IMR-90 (cell line): ENCODE measurements at regions not wholly inside any gene's neighbourhood (a gene's known extent, or its start where the extent isn't known, plus 50 kb on each side); places are given as distances from the start of the nearest gene placed in this dataset.

Source experiments
- ATAC-seq: fragments of 200-7000 bp; cut with Tn5 transposase; 2 replicates; pipeline ENCODE4 v1.9.1; 2020; ENCODE audit warnings: low read depth, mild to moderate bottlenecking, moderate library complexity
- BruUV-seq: library from RNA; stranded (reverse); fragments of 400-500 nt; replicated peaks from 2 replicates; lab custom pipeline; 2021; lab: Mats Ljungman, UMichigan
- CTCF ChIA-PET: fragments of 300-600 bp; formaldehyde crosslinking; extraction: SDS; loops from one replicate; lab custom pipeline; 2021; ENCODE audit warnings: antibody characterized with exemption; lab: Yijun Ruan, JAX
- POLR2A ChIA-PET: fragments of 300-600 bp; sonication (Branson Sonifier 250); formaldehyde crosslinking; loops from one replicate; lab custom pipeline; 2022; ENCODE audit warnings: antibody characterized with exemption; ENCODE audit not compliant: unreplicated experiment; lab: Charles Lee
- DNase-seq: peaks from one replicate; pipeline ENCODE4 v3.0.0; 2013
- H2AFZ ChIP-seq: replicated peaks from 2 replicates; pipeline ENCODE3; 2013; ENCODE audit warnings: low read length, mild to moderate bottlenecking; ENCODE audit not compliant: poor library complexity
- H2AK5ac ChIP-seq: 2 replicates; pipeline ENCODE4 v1.6.1; 2013; ENCODE audit warnings: low read depth, low read length, inconsistent platforms
- H2AK9ac ChIP-seq: replicated peaks from 2 replicates; pipeline ENCODE3; 2013; ENCODE audit warnings: mild to moderate bottlenecking, low read depth, low read length, moderate library complexity; ENCODE audit not compliant: poor library complexity
- H2BK120ac ChIP-seq: 2 replicates; pipeline ENCODE4 v1.6.1; 2013; ENCODE audit warnings: low read depth, low read length, inconsistent platforms
- H2BK15ac ChIP-seq: 3 replicates; pipeline ENCODE4 v1.6.1; 2013; ENCODE audit warnings: low read depth, low read length, inconsistent platforms
- H2BK20ac ChIP-seq: 2 replicates; pipeline ENCODE4 v1.6.1; 2013; ENCODE audit warnings: low read depth, mild to moderate bottlenecking, inconsistent platforms, low read length, moderate library complexity
- H2BK5ac ChIP-seq: 2 replicates; pipeline ENCODE4 v1.6.1; 2013; ENCODE audit warnings: mild to moderate bottlenecking, low read depth, low read length, inconsistent platforms; ENCODE audit not compliant: poor library complexity, severe bottlenecking
- H3K14ac ChIP-seq: replicated peaks from 2 replicates; pipeline ENCODE4 v1.6.1; 2013; ENCODE audit warnings: low read depth, low read length, inconsistent platforms
- H3K18ac ChIP-seq: 2 replicates; pipeline ENCODE4 v1.6.1; 2013; ENCODE audit warnings: low read depth, low read length, control low read depth
- H3K23ac ChIP-seq: 2 replicates; pipeline ENCODE4 v1.6.1; 2013; ENCODE audit warnings: low read depth, low read length, inconsistent platforms
- H3K27ac ChIP-seq: 2 replicates; pipeline ENCODE4 v1.5.1; 2013; ENCODE audit warnings: mild to moderate bottlenecking, control low read depth, low read length; ENCODE audit not compliant: insufficient read depth
- H3K27me3 ChIP-seq: 2 replicates; pipeline ENCODE4 v1.6.1; 2013; ENCODE audit warnings: low read length; ENCODE audit not compliant: control insufficient read depth, insufficient read depth
- H3K36me3 ChIP-seq: 2 replicates; pipeline ENCODE4 v1.6.1; 2013; ENCODE audit warnings: low read length, mixed read lengths; ENCODE audit not compliant: control insufficient read depth, insufficient read depth
- H3K4ac ChIP-seq: 2 replicates; pipeline ENCODE4 v1.6.1; 2013; ENCODE audit warnings: low read depth, low read length, inconsistent platforms
- H3K4me1 ChIP-seq: 2 replicates; pipeline ENCODE4 v1.6.1; 2013; ENCODE audit warnings: low read length, mixed read lengths; ENCODE audit not compliant: control insufficient read depth, insufficient read depth
- H3K4me2 ChIP-seq: 2 replicates; pipeline ENCODE4 v1.6.1; 2013; ENCODE audit warnings: low read depth, mild to moderate bottlenecking, control low read depth, low read length, moderate library complexity
- H3K4me3 ChIP-seq: 2 replicates; pipeline ENCODE4 v1.5.1; 2013; ENCODE audit warnings: low read depth, mild to moderate bottlenecking, control low read depth, low read length, moderate library complexity; ENCODE audit not compliant: insufficient read depth
- H3K56ac ChIP-seq: 2 replicates; pipeline ENCODE4 v1.6.1; 2013; ENCODE audit warnings: low read length, inconsistent platforms; ENCODE audit not compliant: insufficient read depth; ENCODE audit errors: extremely low read depth
- H3K79me1 ChIP-seq, 2 experiments: 2 replicates each; pipeline ENCODE4 v1.6.1; 2013; ENCODE audit warnings: low read length in 2 of 2, inconsistent platforms in 1 of 2, low read depth in 1 of 2
- H3K9ac ChIP-seq: 2 replicates; pipeline ENCODE4 v1.6.1; 2013; ENCODE audit warnings: low read depth, low read length, control low read depth
- H3K9me1 ChIP-seq: 2 replicates; pipeline ENCODE4 v1.6.1; 2013; ENCODE audit warnings: low read length, inconsistent platforms; ENCODE audit not compliant: insufficient read depth
- H3K9me3 ChIP-seq: 2 replicates; pipeline ENCODE4 v1.6.1; 2013; ENCODE audit warnings: low read length; ENCODE audit not compliant: control insufficient read depth, insufficient read depth
- H4K20me1 ChIP-seq: 2 replicates; pipeline ENCODE4 v1.6.1; 2013; ENCODE audit warnings: low read length, inconsistent platforms; ENCODE audit not compliant: insufficient read depth
- H4K5ac ChIP-seq: 2 replicates; pipeline ENCODE4 v1.6.1; 2013; ENCODE audit warnings: mild to moderate bottlenecking, low read depth, low read length, control low read depth
- H4K8ac ChIP-seq, 2 experiments: 2 replicates each; pipeline ENCODE4 v1.6.1; 2013; ENCODE audit warnings: low read depth in 2 of 2, low read length in 2 of 2, control low read depth in 1 of 2, inconsistent platforms in 1 of 2
- H4K91ac ChIP-seq: 2 replicates; pipeline ENCODE4 v1.6.1; 2013; ENCODE audit warnings: low read depth, low read length, inconsistent platforms; ENCODE audit not compliant: insufficient read depth
- CEBPB ChIP-seq: IDR thresholded peaks from 2 replicates; pipeline ENCODE4 v1.6.1; 2012; ENCODE audit warnings: low read depth, low read length, improper control_type of control experiment
- MXI1 ChIP-seq: IDR thresholded peaks from 2 replicates; pipeline ENCODE4 v1.6.1; 2012; ENCODE audit warnings: low read depth, mild to moderate bottlenecking, low read length, moderate library complexity, borderline replicate concordance
- WGBS, 2 experiments: methylation state at CpG; one replicate each; pipeline versions ENCODE4 v1.1.5 to v1.1.7; 2013; ENCODE audit warnings: missing lambda C conversion rate in 2 of 2; ENCODE audit not compliant: insufficient read length in 1 of 2; ENCODE audit errors: extremely low coverage in 2 of 2; 5-methylcytosine and 5-hydroxymethylcytosine counted together
- dilution Hi-C: fragments of 300-500 bp; cut with HindIII; formaldehyde crosslinking; loops from one replicate; pipeline ENCODE4 v1.14.3; 2018; ENCODE audit warnings: low sequenced_read_pairs; ENCODE audit not compliant: unreplicated experiment
- in situ Hi-C: fragments of 300-500 bp; cut with MboI; formaldehyde crosslinking; loops from 3 replicates; pipeline ENCODE4 v1.14.3; 2019; ENCODE audit warnings: low sequenced_read_pairs, inconsistent platforms, mixed read lengths
- intact Hi-C: fragments of 100-400 bp; cut with micrococcal nuclease; formaldehyde crosslinking; loops from 2 replicates; pipeline ENCODE4 v1.10.0; 2022

GRCh38 chr16:48076455-48077012, 79.3 kb downstream of the ABCC12 start:
- POLR2A ChIA-PET = no interaction called here
- Histone ChIP-seq H3K9me3 (no peaks in the 10 kb centered on the region), H3K18ac (peak overlapping the region; percentile 83; the same call in 1 of the 2 replicates), H3K23ac (no peak overlapping the region), H2BK20ac (peak overlapping the region; percentile 57; the same call in 1 of the 2 replicates), H2BK5ac (peak overlapping the region; percentile 67), H3K36me3 (no peaks in the 10 kb centered on the region), H3K4me2 (no peak overlapping the region), H3K4me1 (peaks cover 12% of the 10 kb centered on the region), H2AK9ac (no peak overlapping the region), H3K4me3 (no peak overlapping the region), H3K27me3 (no peaks in the 10 kb centered on the region), H3K79me1 (no peaks in the 10 kb centered on the region), H4K91ac (no peak overlapping the region), H2AK5ac (no peak overlapping the region), H4K5ac (no peak overlapping the region; the same call in 1 of the 2 replicates), H3K4ac (peak overlapping the region; percentile 81), H3K56ac (no peak overlapping the region), H3K9ac (no peak overlapping the region), H4K8ac (peak overlapping the region; percentile 3 to 53; a peak in 3 of 4 replicates), H4K20me1 (no peaks in the 10 kb centered on the region), H3K27ac (peak overlapping the region; percentile 71), H3K14ac (no peak overlapping the region), H2BK120ac (peak overlapping the region; percentile 79; the same call in 1 of the 2 replicates), H3K9me1 (peaks cover 3% of the 10 kb centered on the region; the same call in 1 of the 2 replicates), H2AFZ (peak overlapping the region; percentile 21), H2BK15ac (no peak overlapping the region; the same call in 2 of the 3 replicates)
- intact Hi-C loops (loop anchor here (2.0 kb wide), 1 partner anchor 50 kb away; no protein-coding TSS in a partner anchor), in situ Hi-C loops (no loop called here), dilution Hi-C loops (no loop called here)
- BruUV-seq = no TSS peak
- CTCF ChIA-PET = no interaction called here
- ATAC-seq = peak; percentile 50
- TF ChIP-seq MXI1 (no peak), CEBPB (peak; percentile 73)
- no CpG with 5 or more reads among the region's 2 CpGs for WGBS, 2 experiments
- peak; percentile 75 for DNase-seq
